ENCODE measurements at regions not wholly inside any gene's neighbourhood (a gene's known extent, or its start where the extent isn't known, plus 50 kb on each side); places are given as distances from the start of the nearest gene placed in this dataset.

- no peak for DNase-seq (ENCODE audit: low read depth)
These were observed 269.7 kb upstream of the FAR2 start for GRCh38 chr12:28879379-28879778.

GRCh38 chr12:28882444-28882843 lies 266.6 kb upstream of the FAR2 start:
- DNase-seq (ENCODE audit: low read depth), result no peak

- DNase-seq (ENCODE audit: low read depth), result no peak
These were observed 265.6 kb upstream of the FAR2 start for GRCh38 chr12:28883406-28883997.

GRCh38 chr12:28884904-28885679 lies 264.0 kb upstream of the FAR2 start:
- peak; percentile 30 for DNase-seq (ENCODE audit: low read depth)

- DNase-seq (ENCODE audit: low read depth), result no peak
These were observed 263.1 kb upstream of the FAR2 start for GRCh38 chr12:28885928-28886327.

- no peak for DNase-seq (ENCODE audit: low read depth)
These were observed 261.6 kb upstream of the FAR2 start for GRCh38 chr12:28887461-28887990.

- DNase-seq (ENCODE audit: low read depth), result no peak
These were observed 258.4 kb upstream of the FAR2 start for GRCh38 chr12:28890664-28891063.

GRCh38 chr12:28891126-28891525 lies 258.0 kb upstream of the FAR2 start:
- DNase-seq (ENCODE audit: low read depth), result no peak

- DNase-seq (ENCODE audit: low read depth), result no peak
These were observed 255.7 kb upstream of the FAR2 start for GRCh38 chr12:28893365-28893764.

- DNase-seq (ENCODE audit: low read depth), result no peak
These were observed 255.2 kb upstream of the FAR2 start for GRCh38 chr12:28893856-28894255.

GRCh38 chr12:28896421-28896820 lies 252.7 kb upstream of the FAR2 start:
- no peak for DNase-seq (ENCODE audit: low read depth)

- peak; percentile 46 for DNase-seq (ENCODE audit: low read depth)
These were observed 251.0 kb upstream of the FAR2 start for GRCh38 chr12:28898038-28898437.

GRCh38 chr12:28899951-28900350 lies 249.1 kb upstream of the FAR2 start:
- peak; percentile 94 for DNase-seq (ENCODE audit: low read depth)

- no peak for DNase-seq (ENCODE audit: low read depth)
These were observed 243.7 kb upstream of the FAR2 start for GRCh38 chr12:28905220-28905955.

GRCh38 chr12:28908646-28909045 lies 240.4 kb upstream of the FAR2 start:
- DNase-seq (ENCODE audit: low read depth), result no peak

GRCh38 chr12:28909291-28909690 lies 239.8 kb upstream of the FAR2 start:
- DNase-seq (ENCODE audit: low read depth), result no peak

- DNase-seq (ENCODE audit: low read depth), result peak; percentile 87
These were observed 223.2 kb upstream of the FAR2 start for GRCh38 chr12:28925719-28926376.

- no peak for DNase-seq (ENCODE audit: low read depth)
These were observed 218.4 kb upstream of the FAR2 start for GRCh38 chr12:28930704-28931103.

GRCh38 chr12:28933176-28933575 lies 215.9 kb upstream of the FAR2 start:
- no peak for DNase-seq (ENCODE audit: low read depth)

- no peak for DNase-seq (ENCODE audit: low read depth)
These were observed 215.1 kb upstream of the FAR2 start for GRCh38 chr12:28933864-28934527.

GRCh38 chr12:28936221-28936620 lies 212.9 kb upstream of the FAR2 start:
- DNase-seq (ENCODE audit: low read depth), result no peak

GRCh38 chr12:28936711-28937110 lies 212.4 kb upstream of the FAR2 start:
- DNase-seq (ENCODE audit: low read depth), result no peak

Data from RPMI7951 (cell line).